ENCODE measurements at regions not wholly inside any gene's neighbourhood (a gene's known extent, or its start where the extent isn't known, plus 50 kb on each side); places are given as distances from the start of the nearest gene placed in this dataset.
A peak's percentile ranks its signal among the peaks of the same experiment; 100 is the strongest.

GRCh38 chr13:27673911-27674310 lies 52.2 kb downstream of the POLR1D start:
- no peaks in the 10 kb centered on the region for H3K36me3 Mint-ChIP-seq (ENCODE audit: low read depth)
- no peaks in the 10 kb centered on the region for H3K4me1 Mint-ChIP-seq (ENCODE audit: low read depth)
- no peak overlapping the region for H3K4me3 Mint-ChIP-seq
- no peaks in the 10 kb centered on the region for H3K27me3 Mint-ChIP-seq (ENCODE audit: low read depth)
- H3K9me3 Mint-ChIP-seq: no peaks in the 10 kb centered on the region
- H3K27ac Mint-ChIP-seq: no peak overlapping the region

- no peak overlapping the region for H3K27ac Mint-ChIP-seq
- no peaks in the 10 kb centered on the region for H3K9me3 Mint-ChIP-seq
- H3K27me3 Mint-ChIP-seq (ENCODE audit: low read depth): peaks cover 27% of the 10 kb centered on the region
- no peaks in the 10 kb centered on the region for H3K4me1 Mint-ChIP-seq (ENCODE audit: low read depth)
- H3K4me3 Mint-ChIP-seq: no peak overlapping the region
- H3K36me3 Mint-ChIP-seq (ENCODE audit: low read depth): no peaks in the 10 kb centered on the region
These were observed 56.8 kb downstream of the POLR1D start for GRCh38 chr13:27678306-27679040.

GRCh38 chr13:27679396-27679795 lies 57.7 kb downstream of the POLR1D start:
- no peaks in the 10 kb centered on the region for H3K9me3 Mint-ChIP-seq
- peaks cover 31% of the 10 kb centered on the region for H3K27me3 Mint-ChIP-seq (ENCODE audit: low read depth)
- no peaks in the 10 kb centered on the region for H3K4me1 Mint-ChIP-seq (ENCODE audit: low read depth)
- H3K36me3 Mint-ChIP-seq (ENCODE audit: low read depth): no peaks in the 10 kb centered on the region
- no peak overlapping the region for H3K4me3 Mint-ChIP-seq
- H3K27ac Mint-ChIP-seq: no peak overlapping the region

- no peaks in the 10 kb centered on the region for H3K9me3 Mint-ChIP-seq
- H3K4me1 Mint-ChIP-seq (ENCODE audit: low read depth): no peaks in the 10 kb centered on the region
- H3K36me3 Mint-ChIP-seq (ENCODE audit: low read depth): no peaks in the 10 kb centered on the region
- no peak overlapping the region for H3K27ac Mint-ChIP-seq
- no peak overlapping the region for H3K4me3 Mint-ChIP-seq
- peaks cover 31% of the 10 kb centered on the region for H3K27me3 Mint-ChIP-seq (ENCODE audit: low read depth)
These were observed 58.2 kb downstream of the POLR1D start for GRCh38 chr13:27679896-27680295.

GRCh38 chr13:27680465-27680864 lies 58.8 kb downstream of the POLR1D start:
- no peaks in the 10 kb centered on the region for H3K9me3 Mint-ChIP-seq

GRCh38 chr13:27691207-27691606 lies 69.5 kb downstream of the POLR1D start:
- Mint-ChIP-seq H3K36me3 (ENCODE audit: low read depth) (no peaks in the 10 kb centered on the region), H3K4me1 (ENCODE audit: low read depth) (no peaks in the 10 kb centered on the region), H3K27me3 (ENCODE audit: low read depth) (peaks cover 19% of the 10 kb centered on the region), H3K27ac (no peak overlapping the region), H3K4me3 (no peak overlapping the region), H3K9me3 (peaks cover 22% of the 10 kb centered on the region)

More at GRCh38 chr13:27680465-27680864, 58.8 kb downstream of the POLR1D start:
- Mint-ChIP-seq H3K36me3 (ENCODE audit: low read depth) (no peaks in the 10 kb centered on the region), H3K4me3 (no peak overlapping the region), H3K4me1 (ENCODE audit: low read depth) (no peaks in the 10 kb centered on the region), H3K27ac (no peak overlapping the region), H3K27me3 (ENCODE audit: low read depth) (peaks cover 31% of the 10 kb centered on the region)

GRCh38 chr13:27696731-27697130 lies 75.0 kb downstream of the POLR1D start:
- Mint-ChIP-seq H3K27me3 (ENCODE audit: low read depth) (peaks cover 25% of the 10 kb centered on the region), H3K27ac (no peak overlapping the region), H3K9me3 (peaks cover 5% of the 10 kb centered on the region), H3K4me1 (ENCODE audit: low read depth) (no peaks in the 10 kb centered on the region), H3K4me3 (no peak overlapping the region), H3K36me3 (ENCODE audit: low read depth) (no peaks in the 10 kb centered on the region)

- peaks cover 26% of the 10 kb centered on the region for H3K27me3 Mint-ChIP-seq (ENCODE audit: low read depth)
- H3K27ac Mint-ChIP-seq: no peak overlapping the region
- peaks cover 13% of the 10 kb centered on the region for H3K36me3 Mint-ChIP-seq (ENCODE audit: low read depth)
- H3K4me3 Mint-ChIP-seq: no peak overlapping the region
- H3K4me1 Mint-ChIP-seq (ENCODE audit: low read depth): peaks cover 5% of the 10 kb centered on the region
- peaks cover 23% of the 10 kb centered on the region for H3K9me3 Mint-ChIP-seq
These were observed 78.3 kb downstream of the POLR1D start for GRCh38 chr13:27699952-27700351.

- peaks cover 33% of the 10 kb centered on the region for H3K9me3 Mint-ChIP-seq
- H3K36me3 Mint-ChIP-seq (ENCODE audit: low read depth): peaks cover 17% of the 10 kb centered on the region
- peak overlapping the region; percentile 35 for H3K27ac Mint-ChIP-seq
- H3K4me1 Mint-ChIP-seq (ENCODE audit: low read depth): peaks cover 5% of the 10 kb centered on the region
- peak overlapping the region; percentile 1 for H3K4me3 Mint-ChIP-seq
- H3K27me3 Mint-ChIP-seq (ENCODE audit: low read depth): peaks cover 31% of the 10 kb centered on the region
These were observed 83.0 kb downstream of the POLR1D start for GRCh38 chr13:27704681-27705080.

GRCh38 chr13:27708325-27708724 lies 84.0 kb upstream of the GSX1 start:
- peaks cover 22% of the 10 kb centered on the region for H3K27me3 Mint-ChIP-seq (ENCODE audit: low read depth)
- H3K4me1 Mint-ChIP-seq (ENCODE audit: low read depth): peaks cover 5% of the 10 kb centered on the region
- peaks cover 14% of the 10 kb centered on the region for H3K36me3 Mint-ChIP-seq (ENCODE audit: low read depth)
- H3K9me3 Mint-ChIP-seq: peaks cover 23% of the 10 kb centered on the region
- no peak overlapping the region for H3K4me3 Mint-ChIP-seq
- H3K27ac Mint-ChIP-seq: no peak overlapping the region

GRCh38 chr13:27709779-27710178 lies 82.5 kb upstream of the GSX1 start:
- Mint-ChIP-seq H3K9me3 (peaks cover 10% of the 10 kb centered on the region), H3K27me3 (ENCODE audit: low read depth) (peaks cover 18% of the 10 kb centered on the region), H3K36me3 (ENCODE audit: low read depth) (peaks cover 3% of the 10 kb centered on the region), H3K4me1 (ENCODE audit: low read depth) (no peaks in the 10 kb centered on the region), H3K4me3 (no peak overlapping the region), H3K27ac (no peak overlapping the region)

GRCh38 chr13:27712421-27712820 lies 79.9 kb upstream of the GSX1 start:
- Mint-ChIP-seq H3K9me3 (no peaks in the 10 kb centered on the region), H3K4me3 (no peak overlapping the region), H3K27ac (no peak overlapping the region), H3K36me3 (ENCODE audit: low read depth) (no peaks in the 10 kb centered on the region), H3K4me1 (ENCODE audit: low read depth) (no peaks in the 10 kb centered on the region), H3K27me3 (ENCODE audit: low read depth) (peaks cover 13% of the 10 kb centered on the region)

- H3K27me3 Mint-ChIP-seq (ENCODE audit: low read depth): peaks cover 4% of the 10 kb centered on the region
- H3K9me3 Mint-ChIP-seq: no peaks in the 10 kb centered on the region
- H3K27ac Mint-ChIP-seq: no peak overlapping the region
- H3K4me1 Mint-ChIP-seq (ENCODE audit: low read depth): no peaks in the 10 kb centered on the region
- no peaks in the 10 kb centered on the region for H3K36me3 Mint-ChIP-seq (ENCODE audit: low read depth)
- no peak overlapping the region for H3K4me3 Mint-ChIP-seq
These were observed 78.5 kb upstream of the GSX1 start for GRCh38 chr13:27713767-27714166.

- Mint-ChIP-seq H3K4me3 (no peak overlapping the region), H3K4me1 (ENCODE audit: low read depth) (no peaks in the 10 kb centered on the region), H3K27ac (no peak overlapping the region), H3K36me3 (ENCODE audit: low read depth) (no peaks in the 10 kb centered on the region), H3K27me3 (ENCODE audit: low read depth) (peaks cover 3% of the 10 kb centered on the region), H3K9me3 (no peaks in the 10 kb centered on the region)
These were observed 70.6 kb upstream of the GSX1 start for GRCh38 chr13:27721681-27722080.

GRCh38 chr13:27728271-27728670 lies 64.0 kb upstream of the GSX1 start:
- Mint-ChIP-seq H3K27me3 (ENCODE audit: low read depth) (peaks cover 10% of the 10 kb centered on the region), H3K4me1 (ENCODE audit: low read depth) (peaks cover 2% of the 10 kb centered on the region), H3K4me3 (no peak overlapping the region), H3K27ac (no peak overlapping the region), H3K9me3 (no peaks in the 10 kb centered on the region), H3K36me3 (ENCODE audit: low read depth) (no peaks in the 10 kb centered on the region)
